Hematopoietic multipotent progenitor cell treated with erythropoietin and hydrocortisone succinate and interleukin-3 and kit ligand, for 6 days (in vitro differentiated cells): ENCODE measurements at regions not wholly inside any gene's neighbourhood (a gene's known extent, or its start where the extent isn't known, plus 50 kb on each side); places are given as distances from the start of the nearest gene placed in this dataset.
A peak's percentile ranks its signal among the peaks of the same experiment; 100 is the strongest.
"Not testable (repeated sequence)": the region's sequence is repeated elsewhere in the genome, so short reads cannot be mapped to it uniquely, and the experiment has no call there.

Experiments
- DNase-seq: peaks from one replicate; pipeline ENCODE4 v3.0.0-alpha.2; 2015

DNA sequence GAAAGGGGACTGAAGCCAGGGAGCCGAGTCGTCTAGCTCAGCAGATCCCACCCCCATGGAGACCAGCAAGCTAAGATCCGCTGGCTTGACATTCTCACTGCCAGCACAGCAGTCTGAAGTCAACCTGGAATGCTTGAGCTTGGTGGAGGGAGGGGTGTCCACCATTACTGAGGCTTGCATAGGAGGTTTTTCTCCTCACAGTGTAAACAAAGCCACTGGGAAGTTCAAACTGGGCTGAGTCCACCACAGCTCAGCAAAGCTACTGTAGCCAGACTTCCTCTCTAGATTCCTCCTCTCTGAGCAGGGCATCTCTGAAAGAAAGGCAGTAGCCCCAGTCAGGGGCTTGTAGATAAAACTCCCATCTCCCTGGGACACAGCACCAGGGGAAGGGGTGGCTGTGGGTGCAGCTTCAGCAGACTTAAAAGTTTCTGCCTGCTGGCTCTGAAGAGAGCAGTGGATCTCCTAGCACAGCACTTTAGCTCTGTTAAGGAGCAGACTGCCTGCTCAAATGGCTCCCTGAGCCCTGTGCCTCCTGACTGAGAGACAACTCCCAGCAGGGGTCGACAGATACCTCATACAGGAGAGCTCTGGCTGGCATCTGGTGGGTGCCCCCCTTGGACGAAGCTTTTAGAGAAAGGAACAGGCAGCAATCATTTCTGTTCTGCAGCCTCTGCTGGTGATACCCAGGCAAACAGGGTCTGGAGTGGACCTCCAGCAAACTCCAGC, 942.0 kb upstream of the ROBO1 start:
- not testable (repeated sequence) for DNase-seq

- DNase-seq, result no peak
Observed at GRCh38 chr3:80705290-80705689, 937.5 kb upstream of the ROBO1 start.

GRCh38 chr3:80701349-80701748, 933.6 kb upstream of the ROBO1 start:
- DNase-seq, result no peak

DNA sequence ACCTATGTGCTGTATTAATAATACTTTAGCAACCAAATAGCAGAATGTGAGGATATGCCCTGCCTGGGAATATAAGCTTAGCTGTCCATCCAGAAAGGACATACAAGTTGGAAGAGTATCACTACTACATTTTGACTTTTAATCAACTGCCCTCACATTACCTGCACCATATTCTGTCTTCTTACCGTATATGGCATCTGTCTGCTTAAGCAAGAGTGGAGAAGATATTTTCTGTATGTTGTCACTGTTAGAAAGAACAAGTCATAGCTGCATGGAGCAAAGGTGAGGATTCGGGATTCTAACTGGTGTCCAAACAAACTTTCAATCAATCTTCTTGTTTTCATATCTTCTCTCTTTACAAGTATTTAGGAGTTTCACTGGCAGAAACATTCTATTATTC, 929.5 kb upstream of the ROBO1 start:
- DNase-seq, result no peak

DNA sequence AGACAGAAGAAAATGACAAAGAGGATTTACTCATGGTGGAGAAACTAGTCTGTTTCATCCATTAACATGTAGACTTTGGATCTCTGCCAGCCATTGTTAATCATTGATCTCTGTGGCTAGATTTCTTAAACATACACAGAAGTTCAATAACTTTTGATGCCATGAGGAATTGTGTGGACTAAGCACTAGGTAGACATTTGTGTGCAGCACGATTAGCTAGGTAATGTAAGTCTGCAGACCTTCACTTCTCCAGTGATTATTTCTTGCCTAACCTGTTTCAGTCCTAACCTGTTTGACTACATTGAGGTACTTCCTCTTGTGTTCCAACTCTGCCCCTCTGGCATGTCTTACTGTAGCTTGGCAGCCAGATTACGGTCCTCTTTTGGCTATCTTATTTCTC, 928.5 kb upstream of the ROBO1 start:
- DNase-seq, result peak; percentile 10

- peak; percentile 13 for DNase-seq
Observed at GRCh38 chr3:80688814-80689213, 921.0 kb upstream of the ROBO1 start.

DNA sequence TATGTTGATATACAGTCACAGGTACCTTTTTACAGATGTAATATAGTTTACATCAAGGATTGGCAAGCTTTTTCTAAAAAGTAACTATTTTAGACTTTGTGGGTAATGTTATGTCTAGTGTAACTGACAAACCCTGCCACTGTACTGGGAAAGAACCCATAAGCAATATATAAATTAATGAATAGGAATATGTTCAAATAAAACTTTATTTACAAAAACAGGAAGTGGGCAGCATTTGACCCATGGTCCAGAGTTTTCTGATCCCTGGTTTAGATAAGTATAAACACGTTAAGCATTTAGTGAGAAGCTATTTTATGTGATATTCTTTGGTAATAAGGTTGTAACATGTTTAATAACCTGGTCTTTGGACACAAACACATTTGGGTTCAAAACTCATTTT, 915.2 kb upstream of the ROBO1 start:
- no peak for DNase-seq

DNA sequence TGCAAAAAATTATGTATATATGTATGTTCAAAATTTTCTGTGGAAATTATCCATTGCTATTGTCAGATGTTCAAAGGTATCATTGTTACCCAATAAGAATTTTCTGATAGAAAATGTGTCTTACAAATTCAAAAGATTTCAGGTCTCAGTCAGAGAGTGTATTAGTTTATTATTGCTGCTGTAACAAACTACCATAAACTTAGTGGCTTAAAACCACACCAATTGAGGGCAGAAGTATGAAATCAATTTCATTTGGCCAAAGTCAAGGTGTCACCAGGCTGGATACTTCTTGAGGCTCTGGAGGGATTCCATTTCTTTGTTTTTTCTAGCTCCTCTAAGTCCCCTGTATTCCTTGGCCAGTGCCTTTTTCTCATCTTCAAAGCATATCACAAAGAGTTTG, 914.4 kb upstream of the ROBO1 start:
- no peak for DNase-seq

GRCh38 chr3:80677796-80678195, 910.0 kb upstream of the ROBO1 start:
- DNase-seq, result no peak

DNA sequence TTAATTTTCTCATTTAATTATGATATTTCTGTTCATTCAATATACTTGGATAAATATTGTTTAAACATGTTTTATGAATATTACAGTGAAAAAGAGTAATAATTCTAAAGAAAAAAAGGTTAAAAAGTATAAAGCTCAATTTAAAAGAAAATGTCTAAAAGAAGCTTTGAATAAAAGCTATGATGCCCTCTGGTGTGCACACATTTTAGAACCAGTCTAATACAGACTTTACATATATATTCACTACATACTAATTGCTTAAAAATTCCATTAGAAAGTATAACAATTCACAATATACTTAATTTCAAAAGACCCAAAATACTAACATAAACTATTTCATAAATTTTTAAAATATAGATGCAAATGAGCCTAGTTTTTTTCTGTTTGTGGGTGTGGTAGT, 909.1 kb upstream of the ROBO1 start:
- no peak for DNase-seq

DNA sequence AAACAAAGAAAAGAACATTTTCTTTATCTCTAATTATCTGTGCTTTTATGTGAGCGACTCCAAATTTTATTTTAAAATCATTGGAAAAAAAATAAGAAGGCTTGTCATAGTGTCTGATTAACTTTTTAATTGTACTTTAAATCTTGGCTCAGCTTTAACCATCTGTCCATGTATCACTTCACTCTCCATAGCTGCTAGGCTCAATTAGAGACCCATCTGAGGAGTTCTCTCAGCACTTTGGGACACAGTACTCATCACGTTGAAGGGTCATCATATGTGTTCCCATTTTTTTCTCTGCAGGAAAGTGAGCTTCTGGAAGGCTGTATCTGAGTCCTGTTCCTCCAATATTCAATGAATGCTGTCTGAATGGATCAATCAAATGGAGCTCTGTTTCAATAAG, 908.5 kb upstream of the ROBO1 start:
- no peak for DNase-seq

DNA sequence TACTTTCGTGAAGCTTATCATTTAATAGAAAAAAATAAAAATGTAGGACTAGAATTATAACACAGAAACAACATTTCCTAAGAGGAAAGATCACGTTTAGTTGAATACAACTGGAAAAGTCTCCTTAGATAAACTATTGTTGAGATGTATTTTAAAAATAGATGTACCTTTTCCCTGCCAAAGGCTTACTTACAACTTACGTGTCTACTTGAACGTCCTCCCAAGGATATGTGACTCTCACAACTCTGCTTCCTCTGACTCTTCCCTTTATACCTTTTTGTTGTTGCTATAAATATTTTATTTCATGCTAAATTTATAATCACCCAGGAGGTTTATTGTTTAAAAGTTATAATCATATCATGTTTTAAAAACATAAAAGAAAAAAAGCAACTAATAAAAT, 908.0 kb upstream of the ROBO1 start:
- no peak for DNase-seq

- DNase-seq, result no peak
Observed at GRCh38 chr3:80668600-80669294, 900.9 kb upstream of the ROBO1 start.

DNA sequence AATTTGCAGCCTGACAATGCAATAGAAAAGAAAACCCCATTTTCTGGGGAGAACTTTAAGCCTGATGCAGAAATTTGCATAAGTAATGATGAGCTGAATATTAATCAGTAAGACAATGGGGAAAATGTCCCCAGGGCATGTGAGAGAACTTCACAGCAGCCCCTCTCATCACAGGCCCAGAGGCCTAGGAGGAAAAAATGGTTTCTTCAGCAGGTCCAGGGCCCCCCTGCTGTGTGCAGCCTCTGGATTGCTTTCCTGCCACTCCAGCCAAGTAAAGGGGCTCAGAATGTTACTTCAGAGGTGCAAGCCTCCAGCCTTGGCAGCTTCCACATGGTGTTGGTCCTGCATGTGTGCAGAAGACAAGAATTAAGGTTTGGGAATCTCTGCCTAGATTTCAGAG, 900.3 kb upstream of the ROBO1 start:
- DNase-seq, result no peak

DNA sequence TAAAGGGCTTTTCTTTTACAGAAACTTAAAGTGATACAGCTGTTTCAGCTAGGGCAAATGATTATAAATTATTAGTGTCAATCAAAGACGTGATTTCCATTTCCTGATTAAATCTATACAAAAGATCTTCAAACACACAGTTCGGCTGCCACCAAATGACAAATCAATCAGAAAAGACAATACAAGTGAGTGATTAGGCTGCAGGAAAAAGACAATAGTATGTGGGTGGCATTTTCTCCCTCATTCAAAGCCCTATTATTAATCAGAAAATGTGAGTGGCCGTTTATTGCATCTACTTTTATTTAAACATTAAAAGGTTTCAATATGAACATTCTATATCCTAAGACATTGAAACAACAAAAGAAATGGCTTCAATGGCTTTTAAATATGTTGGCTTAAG, 895.6 kb upstream of the ROBO1 start:
- no peak for DNase-seq

GRCh38 chr3:80655216-80655615, 887.4 kb upstream of the ROBO1 start:
- DNase-seq, result no peak

GRCh38 chr3:80649170-80649569, 881.4 kb upstream of the ROBO1 start:
- no peak for DNase-seq

- no peak for DNase-seq
Observed at GRCh38 chr3:80643421-80643820, 875.6 kb upstream of the ROBO1 start.

DNA sequence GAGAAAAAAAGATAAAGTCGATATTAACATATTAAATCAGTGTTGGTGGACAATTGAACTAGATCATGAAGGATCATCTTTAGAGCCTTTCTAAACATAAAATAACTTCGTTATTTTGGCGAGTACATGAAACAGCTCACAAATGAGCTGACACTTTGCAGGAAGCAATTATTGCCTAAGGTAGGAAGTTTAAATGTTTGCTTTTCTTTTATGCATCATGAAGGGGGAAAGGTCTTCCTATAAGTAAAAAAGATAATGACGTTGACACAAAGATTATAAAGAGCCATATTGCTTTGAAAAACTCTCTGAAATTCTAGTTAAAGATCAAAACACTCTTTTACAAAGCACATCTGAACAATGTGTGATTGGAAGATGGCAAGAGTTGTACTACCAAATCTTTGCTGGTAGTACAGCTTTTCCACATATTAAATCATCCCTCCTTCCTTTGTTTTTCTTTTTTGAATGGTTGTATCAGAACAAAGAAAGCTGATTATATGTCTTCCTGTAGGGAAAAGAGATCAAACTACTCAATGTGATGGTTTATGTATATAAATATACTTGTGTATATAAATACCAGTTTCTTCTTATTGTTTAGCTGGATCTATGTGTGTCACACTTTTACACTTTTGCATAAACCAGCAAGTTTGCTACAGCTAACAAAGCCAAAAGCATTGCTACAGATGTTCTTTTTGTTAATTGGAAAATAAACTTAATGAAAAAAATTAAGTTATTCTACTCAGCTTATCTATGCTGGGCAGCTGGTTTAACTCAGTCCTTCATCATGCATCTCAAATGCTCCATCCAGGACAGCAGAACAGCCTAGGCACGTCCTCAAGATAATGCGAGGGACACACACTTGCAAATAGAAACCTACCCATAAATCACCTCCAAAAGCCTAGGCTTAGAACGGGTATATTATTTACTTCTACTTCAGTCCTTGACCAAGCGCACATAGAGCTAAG, 850.8 kb upstream of the ROBO1 start:
- DNase-seq, result no peak

GRCh38 chr3:80612366-80612765, 844.6 kb upstream of the ROBO1 start:
- DNase-seq, result no peak

DNA sequence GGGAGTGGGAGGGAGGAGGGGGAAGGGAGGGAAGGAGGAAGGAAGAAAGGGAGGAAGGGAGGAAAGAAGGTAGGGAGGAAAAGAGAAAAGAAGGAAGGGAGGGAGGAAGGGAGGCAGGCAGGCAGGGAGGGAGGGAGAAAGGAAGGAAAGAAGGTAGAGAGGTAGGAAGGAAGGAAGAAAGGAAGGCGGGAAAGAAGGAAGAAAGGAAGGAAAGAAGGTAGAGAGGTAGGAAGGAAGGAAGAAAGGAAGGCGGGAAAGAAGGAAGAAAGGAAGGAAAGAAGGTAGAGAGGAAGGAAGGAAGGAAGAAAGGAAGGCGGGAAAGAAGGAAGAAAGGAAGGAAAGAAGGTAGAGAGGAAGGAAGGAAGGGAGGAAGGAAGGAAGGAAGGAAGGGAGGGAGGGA, 840.3 kb upstream of the ROBO1 start:
- not testable (repeated sequence) for DNase-seq

DNA sequence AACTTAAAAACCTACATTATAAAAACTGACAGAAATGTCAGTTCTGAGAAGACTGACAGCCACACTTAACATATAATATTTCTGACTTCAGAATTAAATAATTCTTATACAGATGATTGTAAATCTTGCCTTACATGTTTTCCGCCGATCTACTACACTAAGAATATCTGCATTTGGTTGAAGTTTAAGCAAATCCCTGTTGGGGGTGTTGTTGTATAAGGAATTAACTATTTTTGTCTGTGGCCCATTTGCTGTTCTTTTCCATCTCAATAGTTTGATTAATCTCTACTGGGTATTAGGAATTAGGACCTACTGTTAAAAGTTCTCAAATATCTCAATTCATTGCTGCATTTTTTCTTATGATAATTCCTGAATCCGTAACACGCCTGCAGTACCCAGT, 838.3 kb upstream of the ROBO1 start:
- no peak for DNase-seq

GRCh38 chr3:80601479-80601878, 833.7 kb upstream of the ROBO1 start:
- no peak for DNase-seq

- DNase-seq, result no peak
Observed at GRCh38 chr3:80592792-80593191, 825.0 kb upstream of the ROBO1 start.
